Mesodermal cell (in vitro differentiated cells): ENCODE measurements at regions not wholly inside any gene's neighbourhood (a gene's known extent, or its start where the extent isn't known, plus 50 kb on each side); places are given as distances from the start of the nearest gene placed in this dataset.

Experiments
- H3K27ac ChIP-seq: 2 replicates; pipeline ENCODE4 v1.7.0; 2013; ENCODE audit warnings: mild to moderate bottlenecking, low read depth, low read length, moderate library complexity; ENCODE audit not compliant: severe bottlenecking
- H3K36me3 ChIP-seq: 2 replicates; pipeline ENCODE4 v1.7.1; 2013; ENCODE audit warnings: mild to moderate bottlenecking, low read length, moderate library complexity; ENCODE audit not compliant: control insufficient read depth, insufficient read depth
- H3K4me1 ChIP-seq: one replicate; pipeline ENCODE4 v1.7.1; 2013; ENCODE audit warnings: mild to moderate bottlenecking, low read length; ENCODE audit not compliant: insufficient read depth, control insufficient read depth, poor library complexity, severe bottlenecking
- H3K4me3 ChIP-seq: 2 replicates; pipeline ENCODE4 v1.7.0; 2013; ENCODE audit warnings: low read length, control low read depth, mild to moderate bottlenecking; ENCODE audit not compliant: insufficient read depth, poor library complexity, severe bottlenecking; ENCODE audit errors: extremely low read depth
- H3K9me3 ChIP-seq: 2 replicates; pipeline ENCODE4 v1.7.1; 2013; ENCODE audit warnings: mild to moderate bottlenecking, low read length, moderate library complexity; ENCODE audit not compliant: control insufficient read depth
- WGBS, 2 experiments: methylation state at CpG; one replicate each; pipeline ENCODE4 v1.1.5; 2013; ENCODE audit warnings: missing lambda C conversion rate in 2 of 2; ENCODE audit not compliant: insufficient coverage in 2 of 2; 5-methylcytosine and 5-hydroxymethylcytosine counted together

- Histone ChIP-seq H3K4me3 (no peak overlapping the region), H3K9me3 (peaks cover 9% of the 10 kb centered on the region), H3K27ac (no peak overlapping the region), H3K4me1 (no peaks in the 10 kb centered on the region), H3K36me3 (no peaks in the 10 kb centered on the region)
Measured at GRCh38 chr3:78267235-78267634, 1227.3 kb downstream of the ROBO2 start.

GRCh38 chr3:78268087-78268486 lies 1228.2 kb downstream of the ROBO2 start:
- Histone ChIP-seq H3K27ac (no peak overlapping the region), H3K36me3 (no peaks in the 10 kb centered on the region), H3K4me3 (no peak overlapping the region), H3K4me1 (no peaks in the 10 kb centered on the region), H3K9me3 (peaks cover 9% of the 10 kb centered on the region)
- WGBS, 2 experiments: 87 to 100% methylated on average over 2 of the region's 2 CpGs

GRCh38 chr3:78268716-78269668 lies 1229.1 kb downstream of the ROBO2 start:
- Histone ChIP-seq H3K36me3 (no peaks in the 10 kb centered on the region), H3K27ac (no peak overlapping the region), H3K9me3 (peaks cover 9% of the 10 kb centered on the region), H3K4me3 (no peak overlapping the region), H3K4me1 (no peaks in the 10 kb centered on the region)
- 60 to 76% methylated on average over 4 to 5 of the region's 5 CpGs for WGBS, 2 experiments

- no peak overlapping the region for H3K4me3 ChIP-seq
- WGBS, 2 experiments: 85% methylated on average over 2 to 4 of the region's 4 CpGs
Measured at GRCh38 chr3:78273326-78273725, 1233.4 kb downstream of the ROBO2 start.

GRCh38 chr3:78274475-78275065 lies 1234.7 kb downstream of the ROBO2 start:
- Histone ChIP-seq H3K4me1 (no peaks in the 10 kb centered on the region), H3K9me3 (no peaks in the 10 kb centered on the region), H3K4me3 (no peak overlapping the region), H3K36me3 (no peaks in the 10 kb centered on the region), H3K27ac (no peak overlapping the region)
- no CpG with 5 or more reads among the region's 2 CpGs for WGBS, 2 experiments

More at GRCh38 chr3:78273326-78273725, 1233.4 kb downstream of the ROBO2 start:
- H3K4me1 ChIP-seq: no peaks in the 10 kb centered on the region
- H3K27ac ChIP-seq: no peak overlapping the region
- no peaks in the 10 kb centered on the region for H3K36me3 ChIP-seq
- peaks cover 1% of the 10 kb centered on the region for H3K9me3 ChIP-seq

- 94 to 100% methylated on average over 1 to 2 of the region's 3 CpGs for WGBS, 2 experiments
- Histone ChIP-seq H3K4me3 (no peak overlapping the region), H3K4me1 (no peaks in the 10 kb centered on the region), H3K27ac (no peak overlapping the region), H3K36me3 (no peaks in the 10 kb centered on the region), H3K9me3 (no peaks in the 10 kb centered on the region)
Measured at GRCh38 chr3:78275420-78275852, 1235.5 kb downstream of the ROBO2 start.

- no CpG with 5 or more reads among the region's 2 CpGs for WGBS, 2 experiments
- no peaks in the 10 kb centered on the region for H3K9me3 ChIP-seq
- H3K4me1 ChIP-seq: no peaks in the 10 kb centered on the region
- no peaks in the 10 kb centered on the region for H3K36me3 ChIP-seq
- no peak overlapping the region for H3K4me3 ChIP-seq
- no peak overlapping the region for H3K27ac ChIP-seq
Measured at GRCh38 chr3:78277220-78277619, 1237.3 kb downstream of the ROBO2 start.

- Histone ChIP-seq H3K4me1 (no peaks in the 10 kb centered on the region), H3K36me3 (no peaks in the 10 kb centered on the region), H3K9me3 (no peaks in the 10 kb centered on the region), H3K27ac (no peak overlapping the region), H3K4me3 (no peak overlapping the region)
Measured at GRCh38 chr3:78277801-78278200, 1237.9 kb downstream of the ROBO2 start.

GRCh38 chr3:78279091-78279490 lies 1239.2 kb downstream of the ROBO2 start:
- no peaks in the 10 kb centered on the region for H3K9me3 ChIP-seq
- no peaks in the 10 kb centered on the region for H3K36me3 ChIP-seq
- no peak overlapping the region for H3K27ac ChIP-seq
- WGBS, 2 experiments: 80 to 90% methylated on average over 1 of the region's 3 CpGs
- H3K4me1 ChIP-seq: no peaks in the 10 kb centered on the region
- no peak overlapping the region for H3K4me3 ChIP-seq

GRCh38 chr3:78281381-78281780 lies 1241.5 kb downstream of the ROBO2 start:
- Histone ChIP-seq H3K4me1 (no peaks in the 10 kb centered on the region), H3K4me3 (no peak overlapping the region), H3K9me3 (no peaks in the 10 kb centered on the region), H3K36me3 (no peaks in the 10 kb centered on the region), H3K27ac (no peak overlapping the region)
- 81 to 83% methylated on average over 5 to 6 of the region's 6 CpGs for WGBS, 2 experiments

- Histone ChIP-seq H3K4me1 (no peaks in the 10 kb centered on the region), H3K9me3 (no peaks in the 10 kb centered on the region), H3K4me3 (no peak overlapping the region), H3K27ac (no peak overlapping the region), H3K36me3 (no peaks in the 10 kb centered on the region)
- WGBS, 2 experiments: no CpG with 5 or more reads among the region's 2 CpGs
Measured at GRCh38 chr3:78283994-78284393, 1244.1 kb downstream of the ROBO2 start.
